ENCODE measurements at regions not wholly inside any gene's neighbourhood (a gene's known extent, or its start where the extent isn't known, plus 50 kb on each side); places are given as distances from the start of the nearest gene placed in this dataset.

DNA sequence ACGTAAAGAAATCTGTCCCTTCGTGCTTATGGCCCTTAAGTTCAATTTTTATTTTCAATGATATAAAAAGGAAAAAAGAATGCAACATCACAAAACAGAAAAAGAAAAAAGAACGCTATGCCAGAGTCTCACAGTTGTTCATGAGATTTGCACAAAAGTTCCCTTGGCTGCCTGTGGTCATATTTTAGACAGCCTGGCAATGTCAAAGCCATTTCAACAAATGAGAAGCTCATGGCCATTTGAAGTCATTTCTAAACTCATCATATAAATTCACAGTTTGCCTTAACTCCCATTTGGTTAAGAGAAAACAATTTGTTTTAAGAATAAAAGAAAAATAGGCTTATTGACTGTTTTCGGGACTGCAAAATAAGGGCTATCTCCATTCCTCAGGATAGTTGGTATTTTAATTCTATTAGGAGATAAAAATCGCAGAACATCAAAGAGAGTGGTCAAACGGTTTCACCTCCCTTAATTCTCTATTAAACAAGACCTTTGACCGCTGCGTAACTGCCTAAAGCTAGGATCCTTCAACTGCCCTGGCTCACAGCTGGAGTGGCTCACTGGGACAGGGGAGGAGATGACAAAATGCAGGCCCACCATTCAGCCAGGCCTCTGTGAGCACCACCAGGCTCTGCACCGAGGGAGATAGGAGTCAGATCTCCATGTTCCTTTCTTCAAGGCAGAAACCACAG, 119.2 kb upstream of the DAAM1 start:
- no peak for DNase-seq

DNA sequence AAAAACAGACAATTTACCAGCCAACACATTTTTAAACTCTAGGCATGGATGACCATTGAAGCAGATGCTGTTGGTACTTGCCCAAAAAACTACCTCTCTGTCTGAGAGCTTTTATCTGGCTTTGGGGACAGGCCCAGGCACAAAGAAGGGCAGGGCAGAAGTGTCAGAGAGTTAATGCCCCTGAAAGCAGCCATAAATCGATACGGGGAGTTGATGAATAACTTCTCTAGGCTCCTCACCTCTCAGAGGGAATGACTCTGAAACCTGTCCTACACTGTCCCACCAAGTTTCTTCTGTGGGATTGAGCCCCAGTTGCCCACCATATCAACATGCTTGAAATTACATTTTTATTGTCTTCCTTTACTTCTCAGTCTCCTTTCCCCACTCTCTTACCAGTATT, 113.0 kb upstream of the DAAM1 start:
- DNase-seq, result no peak

GRCh38 chr14:59081720-59082119, 106.7 kb upstream of the DAAM1 start:
- DNase-seq, result no peak

DNA sequence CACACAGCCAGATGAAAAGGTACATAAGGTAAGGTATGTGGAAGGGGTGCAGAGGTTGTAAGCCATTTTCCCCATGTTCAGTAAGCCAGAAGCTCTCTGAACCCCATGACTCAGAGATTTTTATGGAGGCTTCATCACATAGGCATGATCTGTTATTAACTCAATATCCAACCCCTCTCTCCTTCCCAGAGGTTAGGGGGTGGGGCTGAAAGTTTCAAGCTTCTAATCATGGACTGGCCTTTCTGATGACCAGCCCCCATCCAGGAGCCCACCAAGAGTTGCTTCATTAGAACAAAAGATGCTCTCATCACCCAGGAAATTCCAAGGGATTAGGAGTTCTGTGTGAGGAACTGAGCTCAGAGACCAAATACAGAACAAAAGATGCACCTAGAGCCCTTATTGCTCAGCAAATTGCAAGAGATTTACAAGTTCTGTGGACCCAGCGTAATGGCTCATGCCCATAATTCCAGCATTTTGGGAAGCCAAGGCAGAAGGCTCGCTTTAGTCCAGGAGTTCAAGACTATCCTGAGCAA, 103.2 kb upstream of the DAAM1 start:
- DNase-seq, result no peak

GRCh38 chr14:59086241-59086882, 102.1 kb upstream of the DAAM1 start:
- DNase-seq, result no peak

GRCh38 chr14:59087240-59087639, 101.2 kb upstream of the DAAM1 start:
- no peak for DNase-seq

GRCh38 chr14:59087711-59088110, 100.8 kb upstream of the DAAM1 start:
- DNase-seq, result no peak

GRCh38 chr14:59090572-59090971, 97.9 kb upstream of the DAAM1 start:
- DNase-seq, result no peak

DNA sequence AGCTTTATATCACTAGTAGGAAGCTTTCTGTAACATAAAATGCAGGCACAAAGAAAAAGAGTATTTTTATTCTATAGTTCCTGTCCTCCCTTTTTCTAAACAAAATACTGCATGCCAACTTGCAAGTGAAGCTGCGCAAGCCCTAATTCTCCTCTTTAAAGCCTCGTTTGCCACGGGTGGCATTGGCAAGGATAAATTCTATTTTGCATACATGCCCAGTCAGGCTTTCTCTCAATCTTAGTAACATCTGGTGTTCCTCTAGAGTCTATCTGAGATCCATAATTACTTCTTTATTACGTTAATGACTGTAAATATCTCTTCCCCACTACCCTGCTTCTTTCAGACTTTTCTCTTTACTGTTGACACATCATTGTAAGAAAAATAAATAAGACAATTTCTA, 97.1 kb upstream of the DAAM1 start:
- DNase-seq, result no peak

GRCh38 chr14:59091976-59092375, 96.5 kb upstream of the DAAM1 start:
- DNase-seq, result no peak

GRCh38 chr14:59093902-59094301, 94.6 kb upstream of the DAAM1 start:
- no peak for DNase-seq

- DNase-seq, result no peak
Measured at GRCh38 chr14:59096303-59096702, 92.2 kb upstream of the DAAM1 start.

DNA sequence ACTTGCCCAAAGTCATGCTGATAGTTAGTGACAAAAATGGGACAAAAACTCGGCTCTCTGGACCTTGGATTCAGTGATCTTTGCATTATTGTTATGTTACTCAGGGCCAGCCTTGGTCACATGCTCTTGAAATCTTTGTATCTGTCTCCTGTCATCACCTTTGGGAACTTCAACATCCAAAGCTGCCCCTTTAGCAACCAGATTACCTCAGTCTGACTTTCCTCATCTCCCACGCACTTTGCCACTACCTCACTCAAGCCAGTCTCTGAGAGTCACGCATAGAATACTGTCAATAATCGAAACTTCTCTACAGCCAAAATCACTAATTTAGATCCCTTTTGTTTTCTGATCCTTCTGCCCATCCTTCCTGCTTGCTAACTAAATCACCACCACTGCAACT, 90.8 kb upstream of the DAAM1 start:
- DNase-seq, result no peak

GRCh38 chr14:59098377-59098776, 90.1 kb upstream of the DAAM1 start:
- DNase-seq, result no peak

DNA sequence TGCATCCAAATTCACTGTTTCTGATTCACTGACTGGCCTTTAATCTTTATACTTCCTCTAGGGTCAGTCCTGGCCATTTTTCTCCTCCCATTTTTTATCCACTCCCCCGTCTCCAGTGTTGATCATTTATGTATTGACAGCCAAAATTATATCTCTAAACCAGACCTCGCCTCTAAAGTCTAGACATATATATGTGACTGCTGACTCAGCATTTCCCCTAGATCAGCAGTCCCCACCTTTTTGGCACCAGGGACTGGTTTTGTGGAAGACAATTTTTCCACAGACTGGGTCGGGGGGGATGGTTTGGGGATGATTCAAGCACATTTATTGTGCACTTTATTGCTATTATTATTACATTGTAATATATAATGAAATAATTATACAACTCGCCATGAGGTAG, 88.3 kb upstream of the DAAM1 start:
- no peak for DNase-seq

DNA sequence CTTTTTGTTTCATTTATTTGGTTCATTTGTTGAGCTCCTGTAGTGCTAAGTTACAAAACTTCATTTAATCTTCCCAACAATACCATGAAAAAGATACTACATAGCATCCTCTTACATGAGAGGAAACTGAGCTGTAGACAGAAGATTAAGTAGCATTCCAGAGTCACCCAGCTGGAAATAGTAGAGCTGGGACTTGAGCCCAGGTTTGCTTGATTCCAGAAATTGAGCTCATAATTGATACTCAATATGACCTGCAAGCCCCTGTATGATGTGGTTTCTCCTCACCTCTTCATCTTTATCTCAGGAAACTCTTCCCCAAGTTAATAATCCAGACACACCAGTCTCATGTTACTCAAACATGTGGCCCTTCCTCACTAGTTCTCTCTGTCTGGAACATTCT, 87.0 kb upstream of the DAAM1 start:
- no peak for DNase-seq

GRCh38 chr14:59103396-59103795, 85.1 kb upstream of the DAAM1 start:
- DNase-seq, result no peak

- no peak for DNase-seq
Measured at GRCh38 chr14:59107819-59108218, 80.6 kb upstream of the DAAM1 start.

DNA sequence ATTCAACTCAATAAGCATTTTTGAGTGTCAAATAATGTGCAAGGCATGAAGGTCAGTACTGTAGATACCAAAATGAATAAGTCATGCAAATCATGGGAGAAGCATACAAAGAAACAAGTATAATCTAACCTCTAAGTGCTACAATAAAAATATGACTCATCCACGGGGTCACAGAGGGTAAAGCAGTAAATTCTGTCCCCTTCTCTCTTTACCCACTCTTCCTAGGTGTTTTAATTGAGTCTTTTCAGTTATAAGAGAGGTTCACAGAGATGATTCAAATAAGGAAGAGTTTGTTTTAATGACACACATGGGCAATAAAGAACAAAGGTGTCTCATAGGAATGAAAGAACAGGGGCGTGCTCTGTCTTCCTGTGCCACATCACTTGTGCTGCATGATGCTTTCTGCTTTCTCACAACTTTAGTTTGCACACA, 71.5 kb upstream of the DAAM1 start:
- no peak for DNase-seq

- DNase-seq, result no peak
Measured at GRCh38 chr14:59117754-59118528, 70.5 kb upstream of the DAAM1 start.

- DNase-seq, result no peak
Measured at GRCh38 chr14:59120921-59121320, 67.5 kb upstream of the DAAM1 start.

- DNase-seq, result no peak
Measured at GRCh38 chr14:59123531-59123930, 64.9 kb upstream of the DAAM1 start.

DNA sequence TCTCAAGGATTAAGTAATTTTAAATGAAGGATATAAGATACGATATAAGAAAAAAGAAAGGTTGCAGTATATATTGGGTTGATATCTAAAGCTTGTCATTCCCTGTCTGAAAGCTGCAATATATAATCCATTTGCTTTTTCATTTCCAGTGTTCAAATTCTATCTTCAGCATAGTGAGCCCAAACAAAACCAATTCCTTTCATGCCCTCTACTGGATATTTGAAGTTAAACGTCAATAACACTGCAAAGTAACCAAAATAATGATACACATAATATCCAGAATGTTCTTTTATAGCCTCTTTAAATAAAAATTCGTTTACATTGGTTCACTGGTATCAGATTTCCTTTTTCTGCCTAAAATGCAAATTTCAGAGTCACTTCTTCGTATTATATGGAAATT, 64.5 kb upstream of the DAAM1 start:
- peak; percentile 29 for DNase-seq

GRCh38 chr14:59125156-59125555, 63.3 kb upstream of the DAAM1 start:
- no peak for DNase-seq

All from NCI-H510A treated with DMSO at 0.1 percent for 48 hours (cell line).